SH-SY5Y (cell line): ENCODE measurements at regions not wholly inside any gene's neighbourhood (a gene's known extent, or its start where the extent isn't known, plus 50 kb on each side); places are given as distances from the start of the nearest gene placed in this dataset.

Experiments
- GATA2 ChIP-seq: IDR thresholded peaks from 2 replicates; pipeline ENCODE4 v1.6.1; 2011; ENCODE audit warnings: mild to moderate bottlenecking, low read depth, low read length
- GATA3 ChIP-seq: IDR thresholded peaks from 2 replicates; pipeline ENCODE4 v1.6.1; 2011; ENCODE audit warnings: low read depth, mild to moderate bottlenecking, low read length, moderate library complexity

DNA sequence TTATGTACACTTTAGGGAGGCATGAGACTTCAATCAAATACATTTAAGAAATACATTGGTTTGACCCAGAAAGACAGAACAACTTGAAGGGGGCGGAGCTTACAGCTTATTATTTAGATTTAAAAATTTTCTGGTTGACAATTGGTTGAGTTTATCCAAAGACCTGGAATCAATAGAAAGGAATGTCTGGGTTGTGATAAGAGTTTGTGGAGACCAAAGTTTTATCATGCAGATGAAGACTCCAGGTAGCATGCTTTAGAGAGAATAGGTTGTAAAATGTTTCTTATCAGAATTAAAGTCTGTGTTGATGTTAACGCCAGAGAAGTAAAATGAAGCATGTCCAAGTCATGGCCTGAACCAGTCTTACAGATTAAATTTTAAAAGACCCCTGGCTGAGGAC lies 757.8 kb upstream of the ADGRB3 start:
- TF ChIP-seq GATA3, result no peak
- TF ChIP-seq GATA2, result no peak
